ELF-1 (cell line): ENCODE measurements at regions not wholly inside any gene's neighbourhood (a gene's known extent, or its start where the extent isn't known, plus 50 kb on each side); places are given as distances from the start of the nearest gene placed in this dataset.
"Not testable (repeated sequence)": the region's sequence is repeated elsewhere in the genome, so short reads cannot be mapped to it uniquely, and the experiment has no call there.

Experiments used
- DNase-seq: peaks from one replicate; pipeline ENCODE4 v3.0.0-alpha.2; 2016; ENCODE audit warnings: low read depth, low spot score

GRCh38 chr9:79490657-79491248 is 81.0 kb upstream of the TLE4 start:
- no peak for DNase-seq

GRCh38 chr9:79492092-79493009 is 79.4 kb upstream of the TLE4 start:
- DNase-seq, result no peak

GRCh38 chr9:79500196-79500864 is 71.4 kb upstream of the TLE4 start:
- not testable (repeated sequence) for DNase-seq

GRCh38 chr9:79501546-79501945 is 70.2 kb upstream of the TLE4 start:
- peak; percentile 41 for DNase-seq

GRCh38 chr9:79507801-79508200 is 64.0 kb upstream of the TLE4 start:
- DNase-seq, result no peak

GRCh38 chr9:79512251-79512650 is 59.5 kb upstream of the TLE4 start:
- DNase-seq, result peak; percentile 4
